SK-N-SH (cell line): ENCODE measurements at regions not wholly inside any gene's neighbourhood (a gene's known extent, or its start where the extent isn't known, plus 50 kb on each side); places are given as distances from the start of the nearest gene placed in this dataset.

Experiments
- CHD2 ChIP-seq: fragments of 150-350 bp; IDR thresholded peaks from 2 replicates; pipeline ENCODE4 v1.6.1; 2018; ENCODE audit warnings: low read length; ENCODE audit not compliant: partially characterized antibody
- CTCF ChIP-seq: fragments of 200-600 bp; sonication (generic); IDR thresholded peaks from 2 replicates; pipeline ENCODE4 v1.6.1; 2017; ENCODE audit warnings: antibody characterized with exemption, mild to moderate bottlenecking, moderate library complexity
- EZH2phosphoT487 ChIP-seq: fragments of 200-600 bp; sonication (generic); IDR thresholded peaks from 2 replicates; pipeline ENCODE4 v1.6.1; 2017; ENCODE audit warnings: low read depth, mixed run types, mild to moderate bottlenecking, antibody characterized with exemption, moderate library complexity, borderline replicate concordance
- JUND ChIP-seq: IDR thresholded peaks from 2 replicates; pipeline ENCODE4 v1.4.0; 2012
- MXI1 ChIP-seq: IDR thresholded peaks from 2 replicates; pipeline ENCODE4 v1.6.1; 2012; ENCODE audit warnings: mild to moderate bottlenecking, low read depth, low read length, improper control_type of control experiment
- POLR2AphosphoS5 ChIP-seq: IDR thresholded peaks from 2 replicates; pipeline ENCODE4 v1.6.1; 2012; ENCODE audit warnings: low read depth, low read length
- RAD21 ChIP-seq: IDR thresholded peaks from 2 replicates; pipeline ENCODE4 v1.6.1; 2012; ENCODE audit warnings: mild to moderate bottlenecking, low read length
- REST ChIP-seq: IDR thresholded peaks from 2 replicates; pipeline ENCODE4 v1.6.1; 2012; ENCODE audit warnings: mild to moderate bottlenecking, low read depth, low read length, moderate library complexity
- RFX5 ChIP-seq: IDR thresholded peaks from 2 replicates; pipeline ENCODE4 v1.6.1; 2012; ENCODE audit warnings: mild to moderate bottlenecking, improper control_type of control experiment, low read length
- RXRA ChIP-seq: IDR thresholded peaks from 2 replicates; pipeline ENCODE4 v1.4.0; 2012; ENCODE audit warnings: low read depth, mild to moderate bottlenecking, borderline replicate concordance
- SMC3 ChIP-seq: IDR thresholded peaks from 2 replicates; pipeline ENCODE4 v1.6.1; 2012; ENCODE audit warnings: low read depth, low read length, improper control_type of control experiment
- TCF12 ChIP-seq: IDR thresholded peaks from 2 replicates; pipeline ENCODE4 v1.4.0; 2012
- USF2 ChIP-seq: fragments of 150-350 bp; IDR thresholded peaks from 2 replicates; pipeline ENCODE4 v1.6.1; 2017; ENCODE audit warnings: antibody characterized with exemption, low read length, low read depth, borderline replicate concordance
- YY1 ChIP-seq: IDR thresholded peaks from 2 replicates; pipeline ENCODE4 v1.4.0; 2012; ENCODE audit warnings: low read depth, mild to moderate bottlenecking

- TF ChIP-seq RAD21 (no peak), REST (no peak), CTCF (no peak), SMC3 (no peak), CHD2 (no peak), POLR2AphosphoS5 (no peak), EZH2phosphoT487 (no peak), USF2 (no peak), YY1 (no peak), RXRA (no peak), TCF12 (no peak), MXI1 (no peak), RFX5 (no peak), JUND (no peak)
These were observed 725.5 kb upstream of the ZEB2 start for GRCh38 chr2:145245268-145245870.
